HepG2 (cell line): ENCODE measurements at regions not wholly inside any gene's neighbourhood (a gene's known extent, or its start where the extent isn't known, plus 50 kb on each side); places are given as distances from the start of the nearest gene placed in this dataset.

Experiments
- ATF3 ChIP-seq: sonication (generic); formaldehyde crosslinking; IDR thresholded peaks from 2 replicates; pipeline ENCODE4 v1.4.0; 2020; ENCODE audit warnings: missing genetic modification reagents
- DR1 ChIP-seq: sonication (generic); formaldehyde crosslinking; IDR thresholded peaks from 2 replicates; pipeline ENCODE4 v1.8.0; 2021; ENCODE audit warnings: mild to moderate bottlenecking, missing genetic modification reagents, inconsistent platforms
- HNRNPUL1 ChIP-seq: fragments of 200-400 bp; formaldehyde crosslinking; IDR thresholded peaks from 2 replicates; pipeline ENCODE4 v1.6.1; 2017; ENCODE audit warnings: low read depth, mild to moderate bottlenecking, low read length, moderate library complexity
- HOXA5 ChIP-seq: sonication (generic); formaldehyde crosslinking; IDR thresholded peaks from 2 replicates; pipeline ENCODE4 v1.4.0; 2020; ENCODE audit warnings: missing genetic modification reagents
- JUNB ChIP-seq: sonication (generic); formaldehyde crosslinking; IDR thresholded peaks from 2 replicates; pipeline ENCODE4 v1.8.0; 2022; ENCODE audit warnings: missing genetic modification reagents, mild to moderate bottlenecking, borderline replicate concordance
- MYNN ChIP-seq: sonication (generic); formaldehyde crosslinking; IDR thresholded peaks from 2 replicates; pipeline ENCODE4 v1.4.0; 2020; ENCODE audit warnings: mild to moderate bottlenecking, low read depth, missing genetic modification reagents
- PBX3 ChIP-seq: sonication (generic); formaldehyde crosslinking; IDR thresholded peaks from 2 replicates; pipeline ENCODE4 v1.8.1; 2023; ENCODE audit warnings: missing genetic modification reagents, inconsistent platforms, borderline replicate concordance
- ZNF138 ChIP-seq: sonication (generic); formaldehyde crosslinking; IDR thresholded peaks from 2 replicates; pipeline ENCODE4 v1.5.0; 2020; ENCODE audit warnings: mild to moderate bottlenecking, low read depth, missing genetic modification reagents
- ZNF263 ChIP-seq: sonication (generic); formaldehyde crosslinking; IDR thresholded peaks from 2 replicates; pipeline ENCODE4 v1.4.0; 2020; ENCODE audit warnings: missing genetic modification reagents
- ZNF644 ChIP-seq: IDR thresholded peaks from 2 replicates; pipeline ENCODE4 v1.6.1; 2016; ENCODE audit warnings: low read depth
- ZNF737 ChIP-seq: sonication (generic); formaldehyde crosslinking; IDR thresholded peaks from 2 replicates; pipeline ENCODE4 v1.5.0; 2020; ENCODE audit warnings: missing genetic modification reagents, mild to moderate bottlenecking, borderline replicate concordance
- TF ChIP-seq, protein P1 (sequence below): sonication (generic); formaldehyde crosslinking; IDR thresholded peaks from 2 replicates; pipeline ENCODE4 v1.4.0; 2020; ENCODE audit warnings: missing genetic modification reagents, borderline replicate concordance

GRCh38 chr9:1219284-1219683 is 169.1 kb downstream of the DMRT2 start:
- TF ChIP-seq JUNB (no peak), ZNF737 (CRISPR knock-in tag) (no peak), HOXA5 (CRISPR knock-in tag) (no peak), MYNN (CRISPR knock-in tag) (no peak), ATF3 (CRISPR knock-in tag) (no peak), ZNF644 (CRISPR knock-in tag) (no peak), ZNF263 (no peak), DR1 (CRISPR knock-in tag) (no peak), PBX3 (CRISPR knock-in tag) (no peak), HNRNPUL1 (no peak), ZNF138 (CRISPR knock-in tag) (no peak)
- TF ChIP-seq, protein P1, sequence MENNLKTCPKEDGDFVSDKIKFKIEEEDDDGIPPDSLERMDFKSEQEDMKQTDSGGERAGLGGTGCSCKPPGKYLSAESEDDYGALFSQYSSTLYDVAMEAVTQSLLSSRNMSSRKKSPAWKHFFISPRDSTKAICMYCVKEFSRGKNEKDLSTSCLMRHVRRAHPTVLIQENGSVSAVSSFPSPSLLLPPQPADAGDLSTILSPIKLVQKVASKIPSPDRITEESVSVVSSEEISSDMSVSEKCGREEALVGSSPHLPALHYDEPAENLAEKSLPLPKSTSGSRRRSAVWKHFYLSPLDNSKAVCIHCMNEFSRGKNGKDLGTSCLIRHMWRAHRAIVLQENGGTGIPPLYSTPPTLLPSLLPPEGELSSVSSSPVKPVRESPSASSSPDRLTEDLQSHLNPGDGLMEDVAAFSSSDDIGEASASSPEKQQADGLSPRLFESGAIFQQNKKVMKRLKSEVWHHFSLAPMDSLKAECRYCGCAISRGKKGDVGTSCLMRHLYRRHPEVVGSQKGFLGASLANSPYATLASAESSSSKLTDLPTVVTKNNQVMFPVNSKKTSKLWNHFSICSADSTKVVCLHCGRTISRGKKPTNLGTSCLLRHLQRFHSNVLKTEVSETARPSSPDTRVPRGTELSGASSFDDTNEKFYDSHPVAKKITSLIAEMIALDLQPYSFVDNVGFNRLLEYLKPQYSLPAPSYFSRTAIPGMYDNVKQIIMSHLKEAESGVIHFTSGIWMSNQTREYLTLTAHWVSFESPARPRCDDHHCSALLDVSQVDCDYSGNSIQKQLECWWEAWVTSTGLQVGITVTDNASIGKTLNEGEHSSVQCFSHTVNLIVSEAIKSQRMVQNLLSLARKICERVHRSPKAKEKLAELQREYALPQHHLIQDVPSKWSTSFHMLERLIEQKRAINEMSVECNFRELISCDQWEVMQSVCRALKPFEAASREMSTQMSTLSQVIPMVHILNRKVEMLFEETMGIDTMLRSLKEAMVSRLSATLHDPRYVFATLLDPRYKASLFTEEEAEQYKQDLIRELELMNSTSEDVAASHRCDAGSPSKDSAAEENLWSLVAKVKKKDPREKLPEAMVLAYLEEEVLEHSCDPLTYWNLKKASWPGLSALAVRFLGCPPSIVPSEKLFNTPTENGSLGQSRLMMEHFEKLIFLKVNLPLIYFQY (CRISPR knock-in tag), result no peak
